Stimulated activated naive CD8-positive, alpha-beta T cell treated with anti-CD3 and anti-CD28 coated beads, Interleukin-15, Interleukin-2, amounts not matched to agents 100 ng/mL and 50 ng/mL, for 24 hours (primary cell): ENCODE measurements at regions not wholly inside any gene's neighbourhood (a gene's known extent, or its start where the extent isn't known, plus 50 kb on each side); places are given as distances from the start of the nearest gene placed in this dataset.

Experiments
- H3K27ac Mint-ChIP-seq: one replicate; pipeline ENCODE4 v1.8.0; 2021; ENCODE audit warnings: mild to moderate bottlenecking, mixed read lengths
- H3K27me3 Mint-ChIP-seq: one replicate; pipeline ENCODE4 v1.8.0; 2021; ENCODE audit warnings: mixed read lengths
- H3K36me3 Mint-ChIP-seq: one replicate; pipeline ENCODE4 v1.8.0; 2021; ENCODE audit warnings: low read depth, mixed read lengths
- H3K4me1 Mint-ChIP-seq: one replicate; pipeline ENCODE4 v1.8.0; 2021; ENCODE audit warnings: low read depth, mixed read lengths
- H3K4me3 Mint-ChIP-seq: one replicate; pipeline ENCODE4 v1.8.0; 2021; ENCODE audit warnings: mild to moderate bottlenecking, mixed read lengths
- H3K9me3 Mint-ChIP-seq: one replicate; pipeline ENCODE4 v1.8.0; 2021; ENCODE audit warnings: mixed read lengths

GRCh38 chr16:86768228-86768791, 190.0 kb downstream of the FOXL1 start:
- no peaks in the 10 kb centered on the region for H3K36me3 Mint-ChIP-seq
- H3K4me3 Mint-ChIP-seq: no peak overlapping the region
- no peaks in the 10 kb centered on the region for H3K9me3 Mint-ChIP-seq
- H3K4me1 Mint-ChIP-seq: no peaks in the 10 kb centered on the region
- H3K27ac Mint-ChIP-seq: no peak overlapping the region
- H3K27me3 Mint-ChIP-seq: peaks cover 35% of the 10 kb centered on the region

- H3K4me1 Mint-ChIP-seq: no peaks in the 10 kb centered on the region
- no peaks in the 10 kb centered on the region for H3K36me3 Mint-ChIP-seq
- no peaks in the 10 kb centered on the region for H3K9me3 Mint-ChIP-seq
- peaks cover 35% of the 10 kb centered on the region for H3K27me3 Mint-ChIP-seq
- no peak overlapping the region for H3K4me3 Mint-ChIP-seq
- H3K27ac Mint-ChIP-seq: no peak overlapping the region
These were observed 190.7 kb downstream of the FOXL1 start for GRCh38 chr16:86768999-86769398.

GRCh38 chr16:86771506-86772460, 193.4 kb downstream of the FOXL1 start:
- no peaks in the 10 kb centered on the region for H3K9me3 Mint-ChIP-seq
- no peaks in the 10 kb centered on the region for H3K4me1 Mint-ChIP-seq
- H3K36me3 Mint-ChIP-seq: no peaks in the 10 kb centered on the region
- no peak overlapping the region for H3K27ac Mint-ChIP-seq
- no peak overlapping the region for H3K4me3 Mint-ChIP-seq
- H3K27me3 Mint-ChIP-seq: peaks cover 31% of the 10 kb centered on the region

GRCh38 chr16:86772671-86773353, 194.5 kb downstream of the FOXL1 start:
- no peak overlapping the region for H3K27ac Mint-ChIP-seq
- H3K4me3 Mint-ChIP-seq: no peak overlapping the region
- H3K27me3 Mint-ChIP-seq: peaks cover 31% of the 10 kb centered on the region
- H3K36me3 Mint-ChIP-seq: no peaks in the 10 kb centered on the region
- H3K4me1 Mint-ChIP-seq: no peaks in the 10 kb centered on the region
- no peaks in the 10 kb centered on the region for H3K9me3 Mint-ChIP-seq

- no peak overlapping the region for H3K4me3 Mint-ChIP-seq
These were observed 195.0 kb downstream of the FOXL1 start for GRCh38 chr16:86773354-86773715.

GRCh38 chr16:86774931-86775330, 196.6 kb downstream of the FOXL1 start:
- H3K27me3 Mint-ChIP-seq: peaks cover 32% of the 10 kb centered on the region
- H3K36me3 Mint-ChIP-seq: no peaks in the 10 kb centered on the region
- H3K9me3 Mint-ChIP-seq: no peaks in the 10 kb centered on the region
- no peaks in the 10 kb centered on the region for H3K4me1 Mint-ChIP-seq
- H3K27ac Mint-ChIP-seq: no peak overlapping the region
- no peak overlapping the region for H3K4me3 Mint-ChIP-seq

More at GRCh38 chr16:86773354-86773715, 195.0 kb downstream of the FOXL1 start:
- Mint-ChIP-seq H3K36me3 (no peaks in the 10 kb centered on the region), H3K9me3 (no peaks in the 10 kb centered on the region), H3K27ac (no peak overlapping the region), H3K27me3 (peaks cover 31% of the 10 kb centered on the region), H3K4me1 (no peaks in the 10 kb centered on the region)

- Mint-ChIP-seq H3K4me3 (no peak overlapping the region), H3K36me3 (no peaks in the 10 kb centered on the region), H3K27ac (no peak overlapping the region), H3K4me1 (no peaks in the 10 kb centered on the region), H3K27me3 (peaks cover 30% of the 10 kb centered on the region), H3K9me3 (no peaks in the 10 kb centered on the region)
These were observed 197.2 kb downstream of the FOXL1 start for GRCh38 chr16:86775511-86775921.

GRCh38 chr16:86777381-86777946, 199.1 kb downstream of the FOXL1 start:
- no peak overlapping the region for H3K4me3 Mint-ChIP-seq
- H3K36me3 Mint-ChIP-seq: no peaks in the 10 kb centered on the region
- H3K4me1 Mint-ChIP-seq: no peaks in the 10 kb centered on the region
- H3K9me3 Mint-ChIP-seq: no peaks in the 10 kb centered on the region
- H3K27ac Mint-ChIP-seq: no peak overlapping the region
- peaks cover 23% of the 10 kb centered on the region for H3K27me3 Mint-ChIP-seq

GRCh38 chr16:86778108-86778745, 199.9 kb downstream of the FOXL1 start:
- Mint-ChIP-seq H3K9me3 (no peaks in the 10 kb centered on the region), H3K4me1 (no peaks in the 10 kb centered on the region), H3K27ac (no peak overlapping the region), H3K36me3 (no peaks in the 10 kb centered on the region), H3K27me3 (peaks cover 19% of the 10 kb centered on the region), H3K4me3 (no peak overlapping the region)

GRCh38 chr16:86778978-86779377, 200.6 kb downstream of the FOXL1 start:
- Mint-ChIP-seq H3K4me3 (no peak overlapping the region), H3K27ac (no peak overlapping the region), H3K27me3 (peaks cover 19% of the 10 kb centered on the region), H3K9me3 (no peaks in the 10 kb centered on the region), H3K4me1 (no peaks in the 10 kb centered on the region), H3K36me3 (no peaks in the 10 kb centered on the region)

- Mint-ChIP-seq H3K27ac (no peak overlapping the region), H3K4me3 (no peak overlapping the region), H3K27me3 (peaks cover 19% of the 10 kb centered on the region), H3K4me1 (no peaks in the 10 kb centered on the region), H3K9me3 (no peaks in the 10 kb centered on the region), H3K36me3 (no peaks in the 10 kb centered on the region)
These were observed 202.7 kb downstream of the FOXL1 start for GRCh38 chr16:86781046-86781445.

- no peaks in the 10 kb centered on the region for H3K4me1 Mint-ChIP-seq
- peaks cover 7% of the 10 kb centered on the region for H3K27me3 Mint-ChIP-seq
- no peaks in the 10 kb centered on the region for H3K36me3 Mint-ChIP-seq
- H3K27ac Mint-ChIP-seq: no peak overlapping the region
- H3K9me3 Mint-ChIP-seq: no peaks in the 10 kb centered on the region
- no peak overlapping the region for H3K4me3 Mint-ChIP-seq
These were observed 205.6 kb downstream of the FOXL1 start for GRCh38 chr16:86783636-86784626.

- no peaks in the 10 kb centered on the region for H3K9me3 Mint-ChIP-seq
- H3K27ac Mint-ChIP-seq: no peak overlapping the region
- H3K4me3 Mint-ChIP-seq: no peak overlapping the region
These were observed 208.0 kb downstream of the FOXL1 start for GRCh38 chr16:86786338-86786737.

GRCh38 chr16:86786994-86787393, 208.6 kb downstream of the FOXL1 start:
- Mint-ChIP-seq H3K4me3 (no peak overlapping the region), H3K9me3 (no peaks in the 10 kb centered on the region), H3K27me3 (no peaks in the 10 kb centered on the region), H3K27ac (no peak overlapping the region), H3K4me1 (no peaks in the 10 kb centered on the region), H3K36me3 (no peaks in the 10 kb centered on the region)

More at GRCh38 chr16:86786338-86786737, 208.0 kb downstream of the FOXL1 start:
- H3K4me1 Mint-ChIP-seq: no peaks in the 10 kb centered on the region
- H3K36me3 Mint-ChIP-seq: no peaks in the 10 kb centered on the region
- no peaks in the 10 kb centered on the region for H3K27me3 Mint-ChIP-seq
